HG02623 (cell line): ENCODE measurements at regions not wholly inside any gene's neighbourhood (a gene's known extent, or its start where the extent isn't known, plus 50 kb on each side); places are given as distances from the start of the nearest gene placed in this dataset.

Source experiments
- ATAC-seq: cut with Tn5 transposase; IDR thresholded peaks from one replicate; pipeline ENCODE4 v1.9.1; 2021; ENCODE audit warnings: moderate library complexity; ENCODE audit not compliant: unreplicated experiment

GRCh38 chr9:12464400-12464799 lies 228.8 kb upstream of the TYRP1 start:
- no peak for ATAC-seq

GRCh38 chr9:12464910-12465512 lies 228.2 kb upstream of the TYRP1 start:
- ATAC-seq: no peak

GRCh38 chr9:12469084-12469483 lies 224.1 kb upstream of the TYRP1 start:
- no peak for ATAC-seq

GRCh38 chr9:12494411-12494810 lies 198.8 kb upstream of the TYRP1 start:
- ATAC-seq: no peak

- no peak for ATAC-seq
These were observed 195.4 kb upstream of the TYRP1 start for GRCh38 chr9:12497790-12498189.

- ATAC-seq: no peak
These were observed 190.7 kb upstream of the TYRP1 start for GRCh38 chr9:12502520-12502919.

GRCh38 chr9:12503606-12504122 lies 189.5 kb upstream of the TYRP1 start:
- no peak for ATAC-seq

- ATAC-seq: no peak
These were observed 182.6 kb upstream of the TYRP1 start for GRCh38 chr9:12510551-12510950.

GRCh38 chr9:12511726-12512125 lies 181.5 kb upstream of the TYRP1 start:
- no peak for ATAC-seq

GRCh38 chr9:12516031-12516430 lies 177.2 kb upstream of the TYRP1 start:
- no peak for ATAC-seq

GRCh38 chr9:12516573-12516972 lies 176.6 kb upstream of the TYRP1 start:
- ATAC-seq: no peak

GRCh38 chr9:12538842-12539579 lies 154.2 kb upstream of the TYRP1 start:
- ATAC-seq: no peak

- ATAC-seq: no peak
These were observed 153.6 kb upstream of the TYRP1 start for GRCh38 chr9:12539580-12539975.

- no peak for ATAC-seq
These were observed 148.5 kb upstream of the TYRP1 start for GRCh38 chr9:12544700-12545099.

GRCh38 chr9:12554636-12555035 lies 138.5 kb upstream of the TYRP1 start:
- ATAC-seq: no peak

- ATAC-seq: no peak
These were observed 126.6 kb upstream of the TYRP1 start for GRCh38 chr9:12566404-12567090.

- no peak for ATAC-seq
These were observed 108.3 kb upstream of the TYRP1 start for GRCh38 chr9:12584656-12585522.

GRCh38 chr9:12595400-12595799 lies 97.8 kb upstream of the TYRP1 start:
- no peak for ATAC-seq

GRCh38 chr9:12604164-12604821 lies 88.9 kb upstream of the TYRP1 start:
- no peak for ATAC-seq

GRCh38 chr9:12612211-12612770 lies 80.9 kb upstream of the TYRP1 start:
- no peak for ATAC-seq
